ENCODE measurements at regions not wholly inside any gene's neighbourhood (a gene's known extent, or its start where the extent isn't known, plus 50 kb on each side); places are given as distances from the start of the nearest gene placed in this dataset.
"Not testable (repeated sequence)": the region's sequence is repeated elsewhere in the genome, so short reads cannot be mapped to it uniquely, and the experiment has no call there.

DNA sequence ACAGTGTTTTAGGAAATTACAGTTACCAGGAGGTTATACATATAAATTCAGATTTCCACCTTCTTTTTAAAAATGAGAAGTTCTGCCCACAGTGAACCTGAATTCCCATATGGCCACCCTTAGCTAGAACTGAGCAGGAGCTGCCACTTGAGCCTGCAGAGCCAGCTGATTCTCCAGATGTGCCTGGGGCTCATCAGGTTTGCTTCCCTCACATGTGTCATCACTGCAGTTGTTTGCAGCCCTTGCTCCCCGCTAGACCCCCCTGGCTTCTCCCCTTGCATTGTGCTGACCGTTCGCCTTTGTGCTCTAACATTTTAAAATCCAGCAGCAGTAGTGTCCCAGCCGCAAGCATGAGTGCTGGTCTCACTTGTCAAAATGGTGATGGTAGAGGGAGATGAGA lies 131.1 kb downstream of the UTRN start:
- peak; percentile 39 for ATAC-seq
- no peak for DNase-seq (ENCODE audit: low spot score)
- intact Hi-C loops (cut with DNase I), result no loop called here

DNA sequence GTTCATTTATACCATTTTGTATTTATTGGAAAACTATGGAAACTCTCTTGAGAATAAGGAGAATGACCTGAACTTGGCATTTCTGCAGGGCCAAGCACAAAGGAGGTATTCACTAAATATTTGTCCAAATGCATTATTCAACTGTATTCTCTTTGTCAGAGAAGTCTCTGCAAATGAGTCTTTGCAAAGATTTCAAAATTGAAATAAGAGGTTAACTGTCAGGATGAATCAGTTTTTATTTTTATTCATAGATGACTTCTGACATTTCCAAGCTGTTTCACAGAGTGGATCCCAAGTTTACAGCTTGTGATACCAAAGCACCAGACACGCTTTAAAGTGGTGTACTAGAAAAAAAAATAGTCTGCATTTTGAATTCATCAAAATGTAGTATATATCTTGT lies 131.6 kb downstream of the UTRN start:
- intact Hi-C loops (cut with DNase I), result no loop called here
- ATAC-seq (no peak), DNase-seq (ENCODE audit: low spot score) (no peak)

DNA sequence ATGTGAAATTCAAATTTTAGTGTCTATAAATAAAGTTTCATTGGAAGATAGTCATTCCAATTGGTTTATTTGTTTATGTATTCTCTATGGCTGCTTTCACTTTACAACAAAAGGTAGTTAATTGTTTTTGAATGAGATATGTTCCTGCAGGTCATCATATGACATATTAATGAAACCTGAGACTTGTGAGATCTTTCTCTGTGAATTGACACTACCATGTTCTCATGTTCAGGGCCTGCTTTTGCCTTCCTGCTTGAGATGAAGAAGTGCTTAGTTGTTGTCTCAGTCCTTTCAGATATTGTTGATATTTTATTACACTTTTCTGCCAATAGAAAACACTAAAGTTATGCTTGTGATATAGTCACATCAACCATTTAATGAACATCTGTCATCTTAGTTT lies 132.5 kb downstream of the UTRN start:
- ATAC-seq, result no peak

DNA sequence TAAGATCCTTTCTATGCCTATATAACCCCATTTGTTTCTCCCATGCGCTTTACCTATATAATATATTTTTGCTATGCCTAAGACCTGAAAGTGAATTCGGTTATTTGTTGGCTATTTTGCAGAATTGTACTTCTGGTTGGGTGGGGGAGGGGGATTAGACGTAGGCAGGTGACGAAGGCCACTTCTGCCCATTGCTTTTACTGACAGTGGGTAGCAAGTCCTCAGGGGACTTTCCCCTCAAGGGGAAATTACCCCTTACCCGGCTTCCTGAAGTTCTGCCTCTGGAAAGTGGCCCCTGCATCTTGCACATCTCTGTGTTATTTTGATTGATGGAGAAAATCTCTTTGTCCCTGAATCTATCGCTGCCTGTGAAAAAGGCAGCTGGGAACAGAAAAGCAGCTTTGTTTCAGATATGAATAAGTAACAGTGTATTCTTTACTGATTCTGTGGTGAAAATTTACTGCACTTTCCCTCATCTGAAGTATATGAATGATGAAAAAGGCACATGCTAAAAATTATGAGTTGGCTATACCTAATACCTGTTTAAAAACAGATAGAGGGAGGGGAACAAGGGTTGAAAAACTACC lies 133.9 kb downstream of the UTRN start:
- intact Hi-C loops (cut with DNase I), result no loop called here
- ATAC-seq (no peak), DNase-seq (ENCODE audit: low spot score) (no peak)

More for the DNA sequence above, 132.5 kb downstream of the UTRN start:
- DNase-seq (ENCODE audit: low spot score), result no peak
- intact Hi-C loops (cut with DNase I), result no loop called here

DNA sequence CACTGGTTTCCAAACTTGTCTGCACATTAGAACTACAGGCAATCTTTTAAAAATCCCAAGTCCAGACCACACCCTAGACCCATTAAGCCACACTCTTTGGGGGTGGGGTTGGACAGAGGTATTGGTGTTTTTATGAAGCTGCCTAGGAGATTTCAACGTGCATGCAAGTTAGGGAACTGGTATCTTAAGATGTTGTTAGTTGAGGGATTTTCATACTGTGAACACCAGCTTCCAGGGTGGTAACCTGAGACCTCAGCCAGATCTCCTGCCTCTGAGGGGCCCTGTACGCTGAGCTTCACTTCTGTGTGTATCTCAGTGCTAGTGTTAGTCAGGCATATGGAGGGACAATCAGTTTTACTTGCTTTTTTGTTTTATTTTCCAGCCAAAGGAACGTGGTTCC lies 138.0 kb downstream of the UTRN start:
- no peak for ATAC-seq
- DNase-seq (ENCODE audit: low spot score), result no peak
- intact Hi-C loops (cut with DNase I), result no loop called here

DNA sequence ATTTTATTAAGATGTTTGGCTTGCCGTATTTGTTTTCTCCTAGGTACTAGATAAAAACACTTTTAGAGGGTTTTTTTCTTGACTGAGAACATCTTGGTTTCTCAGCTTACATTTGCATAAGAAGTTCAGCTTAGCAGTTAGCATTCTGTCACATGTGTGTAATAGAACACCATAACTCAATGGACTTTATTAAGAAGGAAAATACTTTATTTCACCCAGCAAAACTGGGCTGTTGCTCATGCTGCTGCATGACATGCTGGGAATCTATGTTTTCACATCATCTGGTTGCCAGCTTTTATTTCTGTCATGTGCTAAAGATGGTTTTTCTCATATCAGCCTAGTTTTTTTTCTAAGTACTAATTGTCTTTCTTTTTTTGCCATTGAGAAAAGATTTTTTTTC lies 144.6 kb downstream of the UTRN start:
- no peak for DNase-seq (ENCODE audit: low spot score)
- ATAC-seq, result no peak
- intact Hi-C loops (cut with DNase I), result no loop called here

DNA sequence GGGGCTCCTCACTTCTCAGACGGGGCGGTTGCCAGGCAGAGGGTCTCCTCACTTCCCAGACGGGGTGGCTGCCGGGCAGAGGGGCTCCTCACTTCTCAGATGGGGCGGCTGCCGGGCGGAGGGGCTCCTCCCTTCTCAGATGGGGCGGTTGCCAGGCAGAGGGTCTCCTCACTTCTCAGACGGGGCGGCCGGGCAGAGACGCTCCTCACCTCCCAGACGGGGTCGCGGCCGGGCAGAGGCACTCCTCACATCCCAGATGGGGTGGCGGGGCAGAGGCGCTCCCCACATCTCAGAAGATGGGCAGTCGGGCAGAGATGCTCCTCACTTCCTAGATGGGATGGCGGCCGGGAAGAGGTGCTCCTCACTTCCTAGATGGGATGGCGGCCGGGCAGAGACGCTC lies 148.3 kb downstream of the UTRN start:
- DNase-seq (ENCODE audit: low spot score); intact Hi-C loops (cut with DNase I); ATAC-seq: not testable (repeated sequence)

DNA sequence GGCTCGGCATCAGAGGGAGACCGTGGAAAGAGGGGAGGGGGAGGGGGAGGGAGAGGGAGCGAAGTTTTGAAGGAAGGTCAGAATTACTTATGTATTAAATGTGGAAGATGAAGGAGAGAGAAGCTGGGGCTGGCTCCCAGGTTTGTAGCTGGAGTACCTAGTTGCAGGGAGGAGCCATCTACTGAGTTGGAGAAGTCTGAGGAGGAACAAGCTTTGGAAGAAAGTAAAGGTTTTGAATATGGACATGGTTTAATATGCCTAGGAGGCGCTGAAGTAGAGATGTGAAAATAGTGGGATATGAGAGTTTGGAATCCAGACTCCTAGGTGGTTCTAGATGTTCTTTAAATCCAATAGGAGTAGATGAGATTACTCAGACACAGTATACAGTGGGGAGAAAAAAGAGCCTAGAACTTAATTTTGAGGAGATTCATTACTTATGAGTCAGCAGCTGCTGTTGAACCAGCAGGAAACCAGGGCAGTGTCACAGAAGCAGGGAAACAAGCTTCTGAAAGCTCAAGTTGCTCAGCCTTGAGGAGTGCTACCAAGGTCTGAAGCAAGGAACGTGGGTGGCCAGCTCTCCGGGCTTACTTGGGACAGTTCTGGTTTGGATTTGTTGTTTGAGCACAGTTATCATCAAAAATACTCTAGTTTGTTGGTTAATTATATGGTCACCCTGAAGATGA lies 149.3 kb downstream of the UTRN start:
- DNase-seq (ENCODE audit: low spot score) (no peak), ATAC-seq (no peak)
- intact Hi-C loops (cut with DNase I), result no loop called here

DNA sequence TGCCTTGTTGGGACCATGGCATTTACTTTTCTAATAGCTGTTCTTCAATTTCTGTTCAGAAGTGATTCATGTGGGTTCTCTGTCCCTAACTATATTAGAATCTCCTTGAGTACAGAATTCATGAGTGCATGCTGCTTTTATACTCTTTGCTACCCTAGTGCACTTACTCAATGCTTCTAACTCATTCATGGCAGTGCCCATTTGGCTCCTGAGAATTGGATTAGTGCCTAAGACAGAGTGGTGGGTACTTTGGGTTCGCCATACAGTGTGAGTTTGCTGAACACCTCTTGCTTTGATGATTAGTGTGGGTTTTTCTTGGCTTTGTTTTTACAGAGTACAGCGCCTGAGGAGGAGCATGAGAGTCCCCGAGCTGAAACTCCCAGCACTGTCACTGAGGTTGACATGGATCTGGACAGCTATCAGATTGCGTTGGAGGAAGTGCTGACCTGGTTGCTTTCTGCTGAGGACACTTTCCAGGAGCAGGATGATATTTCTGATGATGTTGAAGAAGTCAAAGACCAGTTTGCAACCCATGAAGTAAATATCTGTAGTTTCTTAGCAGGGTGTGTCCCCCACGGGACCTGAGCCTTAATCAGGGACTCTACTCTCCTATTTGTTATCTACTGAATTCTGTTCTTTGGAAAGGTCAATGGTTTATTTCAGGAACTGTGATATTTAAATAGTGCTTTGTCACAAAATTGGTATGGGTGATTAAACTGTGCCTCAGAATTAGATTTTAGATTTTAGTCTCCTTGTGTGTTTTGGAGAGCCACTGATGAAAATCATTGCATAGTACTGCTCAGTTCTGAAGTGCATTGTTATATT lies 150.7 kb downstream of the UTRN start:
- ATAC-seq, result no peak
- DNase-seq (ENCODE audit: low spot score), result no peak
- intact Hi-C loops (cut with DNase I), result no loop called here

DNA sequence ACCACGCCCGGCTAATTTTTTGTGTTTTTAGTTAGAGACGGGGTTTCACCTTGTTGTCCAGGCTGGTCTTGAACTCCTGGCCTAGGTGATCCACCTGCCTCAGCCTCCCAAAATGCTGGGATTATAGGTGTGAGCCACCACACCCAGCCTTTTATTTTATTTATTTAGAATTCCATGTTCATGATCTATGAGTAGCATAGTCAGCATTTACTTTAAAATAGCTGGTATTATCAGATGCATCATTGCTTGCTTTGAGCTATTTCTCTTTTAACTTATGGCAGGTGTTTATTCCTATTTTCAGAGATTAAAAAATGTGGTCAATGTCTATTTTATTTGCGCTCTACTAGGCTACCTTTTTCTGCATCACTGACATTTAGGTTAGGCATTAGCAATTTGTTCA lies 152.0 kb downstream of the UTRN start:
- ATAC-seq, result no peak
- intact Hi-C loops (cut with DNase I), result no loop called here
- DNase-seq (ENCODE audit: low spot score), result no peak

DNA sequence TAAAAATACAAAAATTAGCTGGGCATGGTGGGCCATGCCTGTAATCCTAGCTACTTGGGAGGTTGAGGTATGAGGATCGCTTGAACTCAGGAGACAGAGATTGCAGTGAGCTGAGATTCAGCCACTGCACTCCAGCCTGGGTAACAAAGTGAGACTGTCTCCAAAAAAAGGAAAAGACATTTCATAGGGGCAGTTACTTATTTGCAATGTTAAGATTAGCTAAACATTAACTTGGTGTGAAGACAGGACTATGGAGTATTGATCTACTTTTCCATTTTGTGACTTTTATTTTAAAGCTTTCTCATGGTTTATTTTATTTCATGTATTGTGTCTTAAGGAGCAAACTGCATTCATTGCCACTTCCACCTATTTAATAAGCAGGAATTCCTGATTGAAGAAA lies 153.0 kb downstream of the UTRN start:
- ATAC-seq, result no peak
- intact Hi-C loops (cut with DNase I), result no loop called here
- DNase-seq (ENCODE audit: low spot score), result no peak

DNA sequence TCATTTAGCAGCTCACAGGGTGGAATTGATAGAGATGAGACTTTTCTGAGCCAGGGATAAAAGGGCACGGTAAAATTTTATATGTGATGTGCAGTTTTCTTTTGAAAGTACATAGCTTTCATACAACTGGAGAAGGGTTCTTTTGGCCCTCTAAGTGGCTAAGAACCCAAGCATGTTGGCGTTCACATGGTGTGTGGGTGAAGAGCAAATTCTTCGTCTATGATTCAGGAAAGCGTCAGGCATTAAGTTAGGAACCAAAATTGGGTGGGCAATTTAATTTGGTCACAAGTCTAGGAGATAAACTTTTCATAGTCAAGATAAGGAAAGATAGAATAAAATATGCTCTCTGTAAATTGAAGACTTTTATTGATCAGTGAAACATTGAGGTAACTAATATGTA lies 153.9 kb downstream of the UTRN start:
- no peak for ATAC-seq
- DNase-seq (ENCODE audit: low spot score), result no peak
- intact Hi-C loops (cut with DNase I), result no loop called here

DNA sequence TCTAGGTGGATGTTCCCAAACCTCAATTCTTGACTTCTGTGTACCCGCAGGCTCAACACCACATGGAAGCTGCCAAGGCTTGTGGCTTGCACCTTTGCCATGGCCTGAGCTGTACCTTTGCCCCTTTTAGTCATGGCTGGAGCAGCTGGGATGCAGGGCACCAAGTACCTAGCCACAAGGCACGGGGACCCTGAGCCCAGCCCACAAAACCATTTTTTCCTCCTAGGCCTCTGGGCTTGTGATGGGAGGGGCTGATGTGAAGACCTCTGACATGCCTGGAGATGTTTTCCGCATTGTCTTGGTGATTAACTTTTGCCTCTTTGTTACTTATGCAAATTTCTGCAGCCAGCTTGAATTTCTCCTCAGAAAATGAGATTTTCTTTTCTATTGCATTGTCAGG lies 156.7 kb downstream of the UTRN start:
- intact Hi-C loops (cut with DNase I); DNase-seq (ENCODE audit: low spot score); ATAC-seq: not testable (repeated sequence)

DNA sequence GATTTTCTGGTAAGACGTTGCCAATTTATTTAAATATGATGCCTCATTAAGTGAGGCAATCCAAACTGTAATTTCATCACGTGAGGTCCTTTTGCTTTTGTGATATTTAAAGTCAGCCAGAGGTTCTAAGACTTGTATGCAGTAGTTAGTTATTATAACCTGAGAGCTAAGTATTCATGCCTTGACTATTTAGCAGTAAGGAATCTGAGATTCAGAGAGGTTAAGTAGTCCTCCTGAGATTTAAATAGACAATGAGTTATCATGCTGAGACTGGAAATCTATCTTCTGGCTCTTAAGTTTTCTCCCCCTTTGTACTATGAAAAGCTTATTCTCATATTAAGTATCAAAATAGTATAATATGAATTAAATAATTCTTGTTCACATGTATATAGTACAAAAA lies 158.0 kb downstream of the UTRN start:
- DNase-seq (ENCODE audit: low spot score) (no peak), ATAC-seq (no peak)
- intact Hi-C loops (cut with DNase I), result no loop called here

DNA sequence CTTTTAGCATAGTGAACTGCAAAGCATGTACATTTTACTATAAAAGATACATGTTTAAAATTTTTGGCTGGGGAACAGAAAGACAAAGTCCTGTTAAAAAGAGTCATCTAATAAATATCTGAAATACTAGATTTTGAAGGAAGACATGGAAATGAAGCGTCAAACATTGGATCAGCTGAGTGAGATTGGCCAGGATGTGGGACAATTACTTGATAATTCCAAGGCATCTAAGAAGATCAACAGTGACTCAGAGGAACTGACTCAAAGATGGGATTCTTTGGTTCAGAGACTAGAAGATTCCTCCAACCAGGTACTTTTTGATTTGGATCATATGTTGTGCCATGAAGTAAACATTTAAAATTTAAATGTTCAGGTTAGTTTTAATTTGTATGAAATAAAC lies 162.3 kb downstream of the UTRN start:
- ATAC-seq, result no peak
- no peak for DNase-seq (ENCODE audit: low spot score)
- intact Hi-C loops (cut with DNase I), result no loop called here

DNA sequence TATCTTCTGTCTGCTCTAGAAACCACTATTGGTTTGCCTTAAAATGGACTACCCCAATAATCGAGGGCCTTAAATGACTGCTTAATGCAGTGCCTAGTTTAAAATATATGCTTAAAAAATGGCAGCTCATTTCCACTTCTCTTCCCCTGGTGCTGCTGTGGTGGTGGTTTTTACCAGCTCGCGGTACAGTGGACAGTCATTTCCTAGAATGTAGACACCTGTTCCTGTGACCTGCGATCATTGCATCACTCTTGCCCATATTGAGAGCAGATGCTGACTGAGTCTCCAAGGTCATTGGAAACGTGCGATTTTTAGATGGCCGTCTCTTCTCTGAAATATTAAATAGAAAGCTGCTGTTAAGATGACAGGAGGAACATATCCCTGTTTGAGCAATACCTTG lies 164.1 kb downstream of the UTRN start:
- DNase-seq (ENCODE audit: low spot score), result no peak
- ATAC-seq, result peak; percentile 39
- intact Hi-C loops (cut with DNase I), result no loop called here

DNA sequence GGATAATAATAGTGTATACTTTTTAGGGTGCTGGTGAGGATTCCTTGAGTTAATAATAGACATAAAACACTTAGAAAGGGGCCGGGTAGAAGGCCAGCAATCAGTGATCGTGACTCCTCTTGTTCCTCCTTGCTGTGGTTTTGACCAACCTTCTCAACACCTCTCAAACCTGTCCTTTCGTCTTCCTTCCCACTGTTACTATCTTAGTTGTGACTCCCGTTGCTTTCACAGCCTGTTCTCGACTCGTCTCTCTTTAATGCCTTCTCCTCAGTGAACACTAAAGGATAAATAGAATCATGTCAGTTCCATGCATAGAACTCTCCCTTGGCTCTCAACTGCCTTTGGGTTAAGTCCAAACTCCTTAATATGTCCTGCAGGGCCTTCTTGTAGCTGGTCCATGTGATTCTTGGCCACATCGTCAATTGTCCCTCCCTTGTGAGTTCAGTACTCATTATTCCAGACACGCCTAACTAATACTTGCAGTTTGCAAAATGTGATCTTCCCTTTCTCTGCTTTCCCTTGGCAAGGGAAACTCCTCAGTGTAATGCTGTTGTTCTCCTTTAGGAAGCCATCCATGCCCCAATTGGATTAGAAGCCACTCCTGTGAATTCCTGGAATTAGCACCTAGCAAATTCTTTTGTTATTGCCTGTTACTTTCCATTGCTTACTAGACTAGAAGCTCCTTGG lies 164.9 kb downstream of the UTRN start:
- ATAC-seq, result peak; percentile 89

DNA sequence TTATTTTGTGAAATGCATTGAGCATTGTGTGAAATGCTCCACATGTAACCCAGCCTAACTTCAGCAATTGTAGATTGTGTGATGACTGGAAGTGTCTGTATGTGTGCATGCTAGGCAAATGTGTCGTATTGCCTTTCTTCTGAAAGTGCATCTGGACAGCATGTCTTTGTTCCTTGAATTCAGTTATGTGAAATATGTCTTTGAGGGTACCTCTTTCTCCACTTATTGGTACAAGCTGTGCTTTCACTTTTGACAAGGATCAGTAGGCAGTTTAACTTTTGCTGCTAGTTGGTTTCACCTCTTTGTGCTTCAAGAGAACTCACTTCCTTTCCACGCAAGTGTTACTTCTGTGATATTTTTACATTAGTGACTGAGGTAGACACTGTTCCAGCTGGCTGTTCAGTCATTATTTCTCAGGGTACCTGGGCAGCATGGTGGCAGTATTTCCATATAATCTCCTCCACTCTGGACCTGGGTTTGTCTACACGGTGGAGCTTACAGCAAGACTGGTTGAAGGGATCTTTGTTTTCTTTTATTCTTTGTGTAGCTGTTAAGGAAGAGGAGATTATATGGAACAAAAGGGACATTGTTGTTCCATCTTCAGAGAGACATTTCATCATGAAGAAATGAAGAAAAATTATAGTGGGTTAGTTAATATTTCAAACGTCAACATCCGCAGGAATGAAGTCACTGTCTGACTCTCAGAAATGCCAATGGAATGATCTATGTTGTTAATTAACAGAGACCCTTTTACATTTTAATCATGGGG lies 175.4 kb downstream of the UTRN start:
- DNase-seq (ENCODE audit: low spot score) (no peak), ATAC-seq (no peak)
- intact Hi-C loops (cut with DNase I), result no loop called here

More for the DNA sequence above, 164.9 kb downstream of the UTRN start:
- intact Hi-C loops (cut with DNase I), result no loop called here
- DNase-seq (ENCODE audit: low spot score), result no peak

DNA sequence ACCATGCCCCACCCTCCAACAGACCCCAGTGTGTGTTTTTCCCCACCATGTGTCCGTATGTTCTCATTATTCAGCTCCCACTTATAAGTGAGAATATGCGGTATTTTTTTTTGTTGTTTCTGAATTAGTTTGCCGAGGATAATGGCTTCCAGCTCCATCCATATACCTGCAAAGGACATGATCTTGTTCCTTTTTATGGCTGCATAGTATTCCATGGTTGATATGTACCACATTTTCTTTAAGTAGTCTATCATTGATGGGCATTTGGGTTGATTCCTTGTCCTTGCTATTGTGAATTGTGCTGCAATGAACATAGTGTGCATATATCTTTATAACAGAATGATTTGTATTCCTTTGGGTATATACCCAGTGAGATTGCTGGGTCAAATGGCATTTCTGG lies 176.9 kb downstream of the UTRN start:
- intact Hi-C loops (cut with DNase I), result no loop called here
- DNase-seq (ENCODE audit: low spot score) (no peak), ATAC-seq (no peak)

Data from sciatic nerve (tissue), 2 donors.